HG02642 (cell line): ENCODE measurements at regions not wholly inside any gene's neighbourhood (a gene's known extent, or its start where the extent isn't known, plus 50 kb on each side); places are given as distances from the start of the nearest gene placed in this dataset.

Experiments
- ATAC-seq: cut with Tn5 transposase; IDR thresholded peaks from one replicate; pipeline ENCODE4 v1.9.1; 2021; ENCODE audit warnings: mild to moderate bottlenecking; ENCODE audit not compliant: unreplicated experiment, poor library complexity

- ATAC-seq: no peak
Observed at GRCh38 chr20:17840423-17840822, 128.2 kb downstream of the SNX5 start.

- no peak for ATAC-seq
Observed at GRCh38 chr20:17838921-17839320, 129.7 kb downstream of the SNX5 start.

- no peak for ATAC-seq
Observed at GRCh38 chr20:17837179-17837578, 131.4 kb downstream of the SNX5 start.

DNA sequence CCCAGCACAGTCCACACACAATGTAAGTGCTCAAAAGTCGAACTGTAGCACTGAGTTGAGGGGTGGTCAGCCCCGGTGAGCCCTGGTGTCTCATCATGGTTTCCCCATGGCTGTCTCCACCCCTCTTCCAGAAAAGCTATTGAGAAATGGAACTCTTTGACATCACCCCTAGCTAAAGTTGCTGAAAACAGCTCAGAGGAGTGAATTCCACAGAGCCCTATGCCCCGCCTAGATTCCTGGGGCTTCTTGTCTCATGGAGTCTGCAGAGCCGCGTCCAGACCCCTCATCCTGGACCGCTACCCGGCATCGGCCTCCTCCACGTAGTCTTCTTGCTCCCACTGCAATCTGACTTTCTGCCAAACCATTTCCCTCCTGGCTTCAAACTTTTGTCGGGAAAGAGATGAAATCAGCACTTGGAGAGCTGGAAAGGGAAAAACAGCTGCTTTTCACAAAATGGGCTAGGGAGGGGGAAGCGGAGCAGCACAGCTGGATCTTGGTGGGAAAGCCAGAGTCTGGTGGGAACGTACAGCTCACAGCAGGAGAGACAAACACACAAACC lies 132.2 kb downstream of the SNX5 start:
- no peak for ATAC-seq

DNA sequence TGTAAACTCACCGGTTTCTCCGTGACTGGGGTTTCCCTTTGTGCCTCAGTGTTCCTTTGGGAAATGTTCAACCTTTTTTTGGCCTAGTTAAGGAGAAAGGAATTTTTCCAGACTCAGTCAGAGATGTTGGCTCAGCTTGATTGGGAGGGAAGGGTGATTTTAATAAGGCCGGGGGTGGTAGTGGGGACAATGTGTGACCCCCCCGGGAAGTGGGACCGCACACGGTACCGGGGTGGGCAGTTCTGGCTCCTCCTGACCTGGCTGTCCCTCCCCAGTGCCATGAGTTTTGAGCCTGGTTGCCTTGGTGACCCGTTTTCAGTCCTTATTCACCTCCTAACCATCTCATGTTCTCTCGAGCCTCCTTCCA lies 132.7 kb downstream of the SNX5 start:
- ATAC-seq: no peak

DNA sequence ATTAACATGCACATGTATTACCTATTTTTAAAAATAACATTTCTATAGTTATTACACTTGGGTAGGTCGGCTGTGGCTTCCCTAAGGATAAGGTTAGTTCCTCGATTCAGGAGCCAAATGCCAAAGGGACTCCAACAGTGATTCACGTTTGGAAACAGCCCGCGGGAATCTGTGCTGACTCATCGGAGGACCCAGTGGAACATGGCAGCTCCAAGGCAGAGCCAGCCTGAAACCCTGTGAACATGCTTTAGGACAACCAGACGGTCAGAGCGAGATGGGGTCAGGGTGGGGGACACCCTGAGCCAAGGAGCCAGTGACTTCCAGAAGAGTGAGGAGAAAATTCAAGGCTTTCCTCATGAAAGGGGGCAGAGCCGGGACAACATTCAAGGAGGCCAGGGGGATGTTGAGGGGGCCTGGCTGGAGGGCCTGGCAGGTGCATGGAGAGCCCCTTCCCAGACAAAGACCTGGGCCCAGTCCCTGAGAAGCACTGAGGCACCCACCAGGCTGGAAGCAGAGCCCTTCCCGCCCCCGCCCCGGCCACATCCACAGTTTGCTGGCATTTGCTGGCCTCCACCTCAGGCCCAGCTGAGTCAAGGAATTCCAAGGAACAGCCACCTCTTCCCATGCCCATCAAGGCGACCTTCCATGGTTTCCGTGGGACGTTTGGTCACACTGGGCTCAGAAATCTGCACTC lies 133.2 kb downstream of the SNX5 start:
- no peak for ATAC-seq

GRCh38 chr20:17834804-17835203 lies 133.8 kb downstream of the SNX5 start:
- ATAC-seq: no peak

DNA sequence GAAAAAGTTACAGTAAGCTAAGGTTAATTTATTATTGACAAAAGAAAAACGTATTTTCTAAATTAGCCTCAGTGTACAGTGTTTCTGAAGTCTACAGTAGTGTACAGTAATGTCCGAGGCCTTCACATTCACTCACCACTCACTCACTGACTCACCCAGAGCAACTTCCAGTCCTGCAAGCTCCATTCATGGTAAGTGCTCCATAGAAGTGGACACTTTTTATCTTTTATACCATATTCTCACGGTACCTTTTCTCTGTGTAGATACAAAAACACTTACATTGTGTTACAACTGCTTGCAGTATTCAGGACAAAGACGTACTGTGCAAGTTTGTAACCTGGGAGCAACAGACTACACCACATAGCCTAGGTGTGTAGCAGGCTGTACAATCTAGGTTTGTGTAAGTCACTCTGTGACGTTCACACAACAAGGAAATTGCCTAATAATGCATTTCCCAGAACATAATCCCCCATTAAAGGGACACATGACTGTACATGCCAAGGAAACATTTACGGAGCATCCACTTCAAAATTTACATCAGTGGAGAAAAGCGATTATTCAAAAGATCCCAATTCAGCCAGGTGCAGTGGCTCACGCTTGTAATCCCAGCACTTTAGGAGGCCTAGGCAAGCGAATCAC lies 133.4 kb downstream of the BANF2 start:
- ATAC-seq: no peak

DNA sequence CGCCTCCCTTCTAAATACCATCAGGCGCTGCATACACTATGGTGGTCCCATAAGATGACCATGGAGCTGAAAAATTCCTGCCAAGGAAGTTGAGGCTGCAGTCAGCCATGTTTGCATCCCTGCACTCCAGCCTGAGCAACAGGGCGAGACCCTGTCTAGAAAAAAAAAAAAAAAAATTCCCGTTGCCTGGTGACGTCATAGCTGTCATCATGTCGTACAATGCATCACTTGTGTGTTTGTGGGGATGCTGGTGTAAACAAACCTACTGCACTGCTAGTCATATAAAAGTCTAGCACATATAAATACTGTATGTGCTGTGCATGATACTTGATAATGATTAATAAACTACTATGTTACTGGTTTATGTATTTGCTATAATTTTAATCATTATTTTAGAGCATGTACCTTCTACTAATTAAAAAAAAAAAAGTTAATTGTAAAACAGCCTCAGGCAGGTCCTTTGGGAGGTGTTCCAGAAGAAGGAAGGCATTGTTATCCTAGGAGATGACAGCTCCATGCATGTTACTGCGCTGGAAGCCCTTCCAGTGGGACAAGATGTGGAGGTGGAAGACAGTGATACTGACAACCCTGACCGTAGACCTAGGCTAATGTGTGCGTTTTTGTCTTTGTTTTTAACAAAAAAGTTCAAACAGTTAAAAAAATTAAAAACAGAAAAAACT lies 132.6 kb downstream of the BANF2 start:
- ATAC-seq: no peak

GRCh38 chr20:17828598-17829144 lies 128.9 kb downstream of the BANF2 start:
- no peak for ATAC-seq

- ATAC-seq: no peak
Observed at GRCh38 chr20:17827759-17828559, 128.2 kb downstream of the BANF2 start.

DNA sequence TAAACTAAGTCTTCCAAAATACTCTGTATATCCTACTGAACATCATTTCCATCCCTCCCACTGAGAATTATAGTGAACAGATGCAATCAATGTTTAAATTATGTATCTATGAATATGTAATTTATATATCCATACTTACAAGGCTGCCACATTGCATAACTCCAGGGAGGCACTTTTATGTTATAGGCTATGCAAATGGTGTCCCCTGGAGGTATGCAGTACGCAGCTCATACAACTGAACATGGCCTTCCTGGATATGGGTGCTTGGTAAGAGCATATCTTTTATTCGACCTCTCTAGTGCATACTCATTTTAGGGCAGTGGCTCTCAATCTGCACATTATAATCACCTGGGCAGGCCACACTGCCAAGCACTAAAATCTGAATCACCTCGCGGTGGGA lies 127.3 kb downstream of the BANF2 start:
- no peak for ATAC-seq

DNA sequence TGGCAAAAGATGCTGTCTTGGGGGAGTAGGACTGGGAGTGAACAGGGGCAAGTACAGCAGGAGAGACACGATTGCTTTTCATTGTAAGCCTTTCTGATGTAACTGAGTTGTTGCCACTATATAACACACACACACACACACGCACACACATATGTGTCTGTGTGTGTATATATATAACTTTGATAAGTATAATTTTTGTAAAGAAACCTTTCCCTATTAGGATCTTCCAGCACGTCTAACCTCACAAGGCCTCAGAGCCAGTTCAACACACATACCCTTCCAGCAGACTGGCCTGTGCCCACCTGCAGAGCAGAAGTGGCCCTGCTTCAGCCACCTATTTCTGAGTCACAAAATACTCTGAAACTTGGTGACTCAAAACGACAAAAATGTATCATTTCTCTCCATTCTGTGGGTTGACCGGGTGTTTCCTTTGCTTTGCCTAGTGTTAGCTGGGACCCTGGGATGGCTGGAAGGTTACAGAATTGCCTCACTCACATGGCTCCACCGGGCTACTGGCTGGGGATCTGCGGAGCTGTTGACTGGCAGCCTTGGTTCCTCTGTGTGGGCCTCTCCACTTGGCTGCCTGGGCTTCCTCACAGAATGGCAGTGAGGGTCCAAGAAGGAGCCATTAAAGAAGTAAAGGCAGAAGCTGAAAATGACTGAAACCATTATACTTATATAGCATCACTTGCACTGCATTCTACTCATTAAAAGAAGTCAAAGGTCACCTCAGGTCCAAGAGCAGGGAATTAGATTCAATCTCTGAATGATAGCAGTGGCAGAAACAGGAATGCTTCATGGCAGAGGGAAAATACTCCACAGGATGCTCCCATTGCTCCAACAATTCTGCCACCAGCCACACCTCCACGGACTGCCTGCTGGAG lies 126.4 kb downstream of the BANF2 start:
- ATAC-seq: peak; percentile 92

DNA sequence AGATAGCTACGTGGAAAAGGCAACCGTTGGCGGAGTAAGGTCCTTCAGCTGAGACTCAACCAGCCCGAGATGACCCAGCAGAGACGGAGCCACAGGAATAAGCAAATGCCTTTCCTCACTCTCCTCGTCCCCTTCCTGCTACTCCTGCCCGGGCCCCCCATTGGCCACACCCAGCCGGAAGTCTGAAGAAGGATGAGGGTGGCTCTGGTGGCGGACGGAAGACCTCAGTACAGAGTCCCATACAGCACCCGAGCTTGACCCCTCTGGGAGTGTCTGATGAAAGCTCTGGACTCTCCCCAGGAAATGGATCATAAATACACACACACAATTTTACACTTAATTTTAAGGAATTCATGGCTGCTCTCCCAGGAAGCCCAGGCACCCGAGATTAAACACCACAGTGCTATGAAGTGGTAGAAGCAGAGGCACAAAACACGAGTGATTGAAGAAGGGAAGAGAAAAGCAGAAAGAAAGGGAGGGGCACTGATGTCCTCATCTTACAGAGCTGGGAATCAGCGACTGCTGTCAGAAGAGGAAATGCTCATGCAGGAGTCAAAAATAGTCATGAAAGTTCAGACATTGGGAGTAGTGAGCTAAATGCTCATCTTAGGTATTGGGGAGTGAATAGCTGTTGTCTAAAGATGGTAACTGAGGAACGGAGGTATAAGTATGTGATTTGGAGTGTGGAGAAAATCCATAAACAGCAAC lies 125.6 kb downstream of the BANF2 start:
- peak; percentile 14 for ATAC-seq

DNA sequence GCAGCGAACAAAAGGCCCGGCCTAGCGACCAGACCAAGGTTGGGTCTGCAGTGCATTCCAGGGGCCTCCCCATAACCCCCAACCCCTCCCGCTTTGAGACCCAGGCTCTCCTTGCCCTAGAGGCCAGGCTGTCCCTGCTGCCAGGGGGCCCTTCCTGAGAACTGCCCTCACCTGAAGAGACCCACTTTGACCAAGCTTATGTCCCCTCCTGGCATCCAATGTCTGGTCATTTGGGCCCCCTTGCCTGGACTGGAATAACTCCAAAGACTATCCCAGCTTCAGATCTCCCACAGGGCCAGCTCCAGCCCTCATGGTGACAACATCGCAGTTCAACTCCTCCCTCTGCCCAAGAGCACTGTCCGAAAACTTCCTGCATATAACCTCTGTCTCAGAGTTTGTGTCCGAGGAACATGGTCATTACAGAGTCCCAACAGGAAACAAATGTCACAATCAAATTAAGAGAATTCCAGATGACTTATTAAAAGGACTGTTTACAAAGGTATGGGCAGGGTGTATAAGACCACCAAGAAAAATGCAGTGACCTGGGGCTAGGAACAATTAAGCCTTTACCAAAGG lies 125.0 kb downstream of the BANF2 start:
- ATAC-seq: no peak

- no peak for ATAC-seq
Observed at GRCh38 chr20:17823409-17824144, 123.8 kb downstream of the BANF2 start.

GRCh38 chr20:17822540-17823408 lies 123.0 kb downstream of the BANF2 start:
- no peak for ATAC-seq
